ENCODE measurements at regions not wholly inside any gene's neighbourhood (a gene's known extent, or its start where the extent isn't known, plus 50 kb on each side); places are given as distances from the start of the nearest gene placed in this dataset.
"Not testable (repeated sequence)": the region's sequence is repeated elsewhere in the genome, so short reads cannot be mapped to it uniquely, and the experiment has no call there.

GRCh38 chr1:30368651-30369240 is 354.6 kb downstream of the MATN1 start:
- DNase-seq (ENCODE audit: low read depth in 2 of 2, low spot score in 1 of 2) = no peak

- DNase-seq (ENCODE audit: low read depth in 2 of 2, low spot score in 1 of 2) = no peak
These were observed 356.5 kb downstream of the MATN1 start for GRCh38 chr1:30366911-30367310.

GRCh38 chr1:30366199-30366598 is 357.2 kb downstream of the MATN1 start:
- DNase-seq (ENCODE audit: low read depth in 2 of 2, low spot score in 1 of 2) = no peak

- no peak for DNase-seq (ENCODE audit: low read depth in 2 of 2, low spot score in 1 of 2)
These were observed 357.8 kb downstream of the MATN1 start for GRCh38 chr1:30365596-30365995.

- DNase-seq (ENCODE audit: low read depth in 2 of 2, low spot score in 1 of 2) = no peak
These were observed 360.4 kb downstream of the MATN1 start for GRCh38 chr1:30363031-30363430.

GRCh38 chr1:30362603-30362990 is 360.8 kb downstream of the MATN1 start:
- no peak for DNase-seq (ENCODE audit: low read depth in 2 of 2, low spot score in 1 of 2)

GRCh38 chr1:30361890-30362602 is 361.3 kb downstream of the MATN1 start:
- not testable (repeated sequence) for DNase-seq (ENCODE audit: low read depth in 2 of 2, low spot score in 1 of 2)

GRCh38 chr1:30360753-30361152 is 362.6 kb downstream of the MATN1 start:
- no peak for DNase-seq (ENCODE audit: low read depth in 2 of 2, low spot score in 1 of 2)

GRCh38 chr1:30360281-30360680 is 363.1 kb downstream of the MATN1 start:
- DNase-seq (ENCODE audit: low read depth in 2 of 2, low spot score in 1 of 2) = no peak

- DNase-seq (ENCODE audit: low read depth in 2 of 2, low spot score in 1 of 2) = no peak
These were observed 363.7 kb downstream of the MATN1 start for GRCh38 chr1:30359539-30360220.

GRCh38 chr1:30358500-30358899 is 364.9 kb downstream of the MATN1 start:
- DNase-seq (ENCODE audit: low read depth in 2 of 2, low spot score in 1 of 2) = no peak

GRCh38 chr1:30356839-30357238 is 366.5 kb downstream of the MATN1 start:
- DNase-seq (ENCODE audit: low read depth in 2 of 2, low spot score in 1 of 2) = no peak

- no peak for DNase-seq (ENCODE audit: low read depth in 2 of 2, low spot score in 1 of 2)
These were observed 369.0 kb downstream of the MATN1 start for GRCh38 chr1:30354410-30354809.

GRCh38 chr1:30353637-30354036 is 369.7 kb downstream of the MATN1 start:
- no peak for DNase-seq (ENCODE audit: low read depth in 2 of 2, low spot score in 1 of 2)

GRCh38 chr1:30348147-30348546 is 375.2 kb downstream of the MATN1 start:
- DNase-seq (ENCODE audit: low read depth in 2 of 2, low spot score in 1 of 2) = no peak

GRCh38 chr1:30345491-30346130 is 377.8 kb downstream of the MATN1 start:
- no peak for DNase-seq (ENCODE audit: low read depth in 2 of 2, low spot score in 1 of 2)

- DNase-seq (ENCODE audit: low read depth in 2 of 2, low spot score in 1 of 2) = no peak
These were observed 379.8 kb downstream of the MATN1 start for GRCh38 chr1:30343562-30343961.

GRCh38 chr1:30342535-30343141 is 380.7 kb downstream of the MATN1 start:
- DNase-seq (ENCODE audit: low read depth in 2 of 2, low spot score in 1 of 2) = no peak

GRCh38 chr1:30340934-30341333 is 382.5 kb downstream of the MATN1 start:
- no peak for DNase-seq (ENCODE audit: low read depth in 2 of 2, low spot score in 1 of 2)

GRCh38 chr1:30339866-30340265 is 383.5 kb downstream of the MATN1 start:
- DNase-seq (ENCODE audit: low read depth in 2 of 2, low spot score in 1 of 2) = no peak

GRCh38 chr1:30338765-30339164 is 384.6 kb downstream of the MATN1 start:
- DNase-seq (ENCODE audit: low read depth in 2 of 2, low spot score in 1 of 2) = no peak

- DNase-seq (ENCODE audit: low read depth in 2 of 2, low spot score in 1 of 2) = no peak
These were observed 386.1 kb downstream of the MATN1 start for GRCh38 chr1:30337324-30337620.

Data from stimulated activated CD8-positive, alpha-beta memory T cell treated with anti-CD3 and anti-CD28 coated beads, Interleukin-4, amount 100 ng/mL, for 1 hour (primary cell).